Lower leg skin (tissue), 4 donors: ENCODE measurements at regions not wholly inside any gene's neighbourhood (a gene's known extent, or its start where the extent isn't known, plus 50 kb on each side); places are given as distances from the start of the nearest gene placed in this dataset.

ENCODE experiments used
- DNase-seq, 2 donors: peaks; one replicate each; pipeline ENCODE4 v3.0.0-alpha.2; 2019; ENCODE audit warnings: low spot score in 2 of 2
- H3K4me3 ChIP-seq: fragments of 200-600 bp; sonication (generic); 2 replicates; pipeline ENCODE4 v1.5.1; 2017; ENCODE audit warnings: mild to moderate bottlenecking, low read depth; ENCODE audit not compliant: poor library complexity, severe bottlenecking
- CTCF ChIP-seq, 3 donors: fragments of 450-650 bp; IDR thresholded peaks; one replicate each; pipeline ENCODE4 v1.5.1; 2016; ENCODE audit warnings: antibody characterized with exemption in 3 of 3, mild to moderate bottlenecking in 3 of 3, moderate library complexity in 2 of 3
- POLR2A ChIP-seq, 2 donors: fragments of 450-650 bp; IDR thresholded peaks; one replicate each; pipeline ENCODE4 v1.6.1; 2016 to 2017; ENCODE audit warnings: antibody characterized with exemption in 2 of 2, mild to moderate bottlenecking in 1 of 2, moderate library complexity in 1 of 2
- WGBS, 2 donors: methylation state at CpG; one replicate each; pipeline ENCODE4 v1.1.5; 2018; 5-methylcytosine and 5-hydroxymethylcytosine counted together
- intact Hi-C: fragments of 100-400 bp; cut with DNase I; formaldehyde crosslinking; loops from one replicate; pipeline ENCODE4 v1.15.0; 2023; ENCODE audit warnings: low total_unique reads

GRCh38 chr13:99062593-99062992 is 84.7 kb upstream of the DOCK9 start:
- TF ChIP-seq CTCF (IDR thresholded peaks at IDR 0.05) = no peak
- TF ChIP-seq POLR2A (IDR thresholded peaks at IDR 0.05) = no peak
- intact Hi-C loops = no loop called here
- 32 to 38% methylated on average over 10 of the region's 10 CpGs for WGBS, 2 donors
- no peak for DNase-seq
- no peak overlapping the region for H3K4me3 ChIP-seq

- WGBS, 2 donors = 83 to 93% methylated on average over 8 of the region's 8 CpGs
- TF ChIP-seq POLR2A (IDR thresholded peaks at IDR 0.05) (no peak), CTCF (IDR thresholded peaks at IDR 0.05) (no peak)
- DNase-seq = no peak
- intact Hi-C loops = no loop called here
- H3K4me3 ChIP-seq = no peak overlapping the region
Measured at GRCh38 chr13:99063178-99063577, 85.3 kb upstream of the DOCK9 start.

GRCh38 chr13:99063952-99064351 is 86.1 kb upstream of the DOCK9 start:
- DNase-seq = no peak
- intact Hi-C loops = no loop called here
- no peak for TF ChIP-seq CTCF (IDR thresholded peaks at IDR 0.05)
- no peak for TF ChIP-seq POLR2A (IDR thresholded peaks at IDR 0.05)
- H3K4me3 ChIP-seq = no peak overlapping the region
- WGBS, 2 donors = 92 to 100% methylated on average over 1 of the region's 1 CpG

- WGBS, 2 donors = 89 to 92% methylated on average over 5 of the region's 5 CpGs
- TF ChIP-seq CTCF (IDR thresholded peaks at IDR 0.05) = no peak
- TF ChIP-seq POLR2A (IDR thresholded peaks at IDR 0.05) = no peak
- H3K4me3 ChIP-seq = no peak overlapping the region
- no peak for DNase-seq
- intact Hi-C loops = no loop called here
Measured at GRCh38 chr13:99064624-99065234, 86.9 kb upstream of the DOCK9 start.

- intact Hi-C loops = no loop called here
- TF ChIP-seq CTCF (IDR thresholded peaks at IDR 0.05) (no peak), POLR2A (IDR thresholded peaks at IDR 0.05) (no peak)
- no peak for DNase-seq
- no peak overlapping the region for H3K4me3 ChIP-seq
- WGBS, 2 donors = 65 to 83% methylated on average over 7 of the region's 7 CpGs
Measured at GRCh38 chr13:99065235-99066015, 87.6 kb upstream of the DOCK9 start.
